IMR-90 (cell line): ENCODE measurements at regions not wholly inside any gene's neighbourhood (a gene's known extent, or its start where the extent isn't known, plus 50 kb on each side); places are given as distances from the start of the nearest gene placed in this dataset.

Source experiments
- ATAC-seq: fragments of 200-7000 bp; cut with Tn5 transposase; 2 replicates; pipeline ENCODE4 v1.9.1; 2020; ENCODE audit warnings: low read depth, mild to moderate bottlenecking, moderate library complexity
- BruUV-seq: library from RNA; stranded (reverse); fragments of 400-500 nt; replicated peaks from 2 replicates; lab custom pipeline; 2021; lab: Mats Ljungman, UMichigan
- CTCF ChIA-PET: fragments of 300-600 bp; formaldehyde crosslinking; extraction: SDS; loops from one replicate; lab custom pipeline; 2021; ENCODE audit warnings: antibody characterized with exemption; lab: Yijun Ruan, JAX
- POLR2A ChIA-PET: fragments of 300-600 bp; sonication (Branson Sonifier 250); formaldehyde crosslinking; loops from one replicate; lab custom pipeline; 2022; ENCODE audit warnings: antibody characterized with exemption; ENCODE audit not compliant: unreplicated experiment; lab: Charles Lee
- DNase-seq: peaks from one replicate; pipeline ENCODE4 v3.0.0; 2013
- H2AFZ ChIP-seq: replicated peaks from 2 replicates; pipeline ENCODE3; 2013; ENCODE audit warnings: low read length, mild to moderate bottlenecking; ENCODE audit not compliant: poor library complexity
- H2AK5ac ChIP-seq: 2 replicates; pipeline ENCODE4 v1.6.1; 2013; ENCODE audit warnings: low read depth, low read length, inconsistent platforms
- H2AK9ac ChIP-seq: replicated peaks from 2 replicates; pipeline ENCODE3; 2013; ENCODE audit warnings: mild to moderate bottlenecking, low read depth, low read length, moderate library complexity; ENCODE audit not compliant: poor library complexity
- H2BK120ac ChIP-seq: 2 replicates; pipeline ENCODE4 v1.6.1; 2013; ENCODE audit warnings: low read depth, low read length, inconsistent platforms
- H2BK15ac ChIP-seq: 3 replicates; pipeline ENCODE4 v1.6.1; 2013; ENCODE audit warnings: low read depth, low read length, inconsistent platforms
- H2BK20ac ChIP-seq: 2 replicates; pipeline ENCODE4 v1.6.1; 2013; ENCODE audit warnings: low read depth, mild to moderate bottlenecking, inconsistent platforms, low read length, moderate library complexity
- H2BK5ac ChIP-seq: 2 replicates; pipeline ENCODE4 v1.6.1; 2013; ENCODE audit warnings: mild to moderate bottlenecking, low read depth, low read length, inconsistent platforms; ENCODE audit not compliant: poor library complexity, severe bottlenecking
- H3K14ac ChIP-seq: replicated peaks from 2 replicates; pipeline ENCODE4 v1.6.1; 2013; ENCODE audit warnings: low read depth, low read length, inconsistent platforms
- H3K18ac ChIP-seq: 2 replicates; pipeline ENCODE4 v1.6.1; 2013; ENCODE audit warnings: low read depth, low read length, control low read depth
- H3K23ac ChIP-seq: 2 replicates; pipeline ENCODE4 v1.6.1; 2013; ENCODE audit warnings: low read depth, low read length, inconsistent platforms
- H3K27ac ChIP-seq: 2 replicates; pipeline ENCODE4 v1.5.1; 2013; ENCODE audit warnings: mild to moderate bottlenecking, control low read depth, low read length; ENCODE audit not compliant: insufficient read depth
- H3K27me3 ChIP-seq: 2 replicates; pipeline ENCODE4 v1.6.1; 2013; ENCODE audit warnings: low read length; ENCODE audit not compliant: control insufficient read depth, insufficient read depth
- H3K36me3 ChIP-seq: 2 replicates; pipeline ENCODE4 v1.6.1; 2013; ENCODE audit warnings: low read length, mixed read lengths; ENCODE audit not compliant: control insufficient read depth, insufficient read depth
- H3K4ac ChIP-seq: 2 replicates; pipeline ENCODE4 v1.6.1; 2013; ENCODE audit warnings: low read depth, low read length, inconsistent platforms
- H3K4me1 ChIP-seq: 2 replicates; pipeline ENCODE4 v1.6.1; 2013; ENCODE audit warnings: low read length, mixed read lengths; ENCODE audit not compliant: control insufficient read depth, insufficient read depth
- H3K4me2 ChIP-seq: 2 replicates; pipeline ENCODE4 v1.6.1; 2013; ENCODE audit warnings: low read depth, mild to moderate bottlenecking, control low read depth, low read length, moderate library complexity
- H3K4me3 ChIP-seq: 2 replicates; pipeline ENCODE4 v1.5.1; 2013; ENCODE audit warnings: low read depth, mild to moderate bottlenecking, control low read depth, low read length, moderate library complexity; ENCODE audit not compliant: insufficient read depth
- H3K56ac ChIP-seq: 2 replicates; pipeline ENCODE4 v1.6.1; 2013; ENCODE audit warnings: low read length, inconsistent platforms; ENCODE audit not compliant: insufficient read depth; ENCODE audit errors: extremely low read depth
- H3K79me1 ChIP-seq, 2 experiments: 2 replicates each; pipeline ENCODE4 v1.6.1; 2013; ENCODE audit warnings: low read length in 2 of 2, inconsistent platforms in 1 of 2, low read depth in 1 of 2
- H3K9ac ChIP-seq: 2 replicates; pipeline ENCODE4 v1.6.1; 2013; ENCODE audit warnings: low read depth, low read length, control low read depth
- H3K9me1 ChIP-seq: 2 replicates; pipeline ENCODE4 v1.6.1; 2013; ENCODE audit warnings: low read length, inconsistent platforms; ENCODE audit not compliant: insufficient read depth
- H3K9me3 ChIP-seq: 2 replicates; pipeline ENCODE4 v1.6.1; 2013; ENCODE audit warnings: low read length; ENCODE audit not compliant: control insufficient read depth, insufficient read depth
- H4K20me1 ChIP-seq: 2 replicates; pipeline ENCODE4 v1.6.1; 2013; ENCODE audit warnings: low read length, inconsistent platforms; ENCODE audit not compliant: insufficient read depth
- H4K5ac ChIP-seq: 2 replicates; pipeline ENCODE4 v1.6.1; 2013; ENCODE audit warnings: mild to moderate bottlenecking, low read depth, low read length, control low read depth
- H4K8ac ChIP-seq, 2 experiments: 2 replicates each; pipeline ENCODE4 v1.6.1; 2013; ENCODE audit warnings: low read depth in 2 of 2, low read length in 2 of 2, control low read depth in 1 of 2, inconsistent platforms in 1 of 2
- H4K91ac ChIP-seq: 2 replicates; pipeline ENCODE4 v1.6.1; 2013; ENCODE audit warnings: low read depth, low read length, inconsistent platforms; ENCODE audit not compliant: insufficient read depth
- CHD1 ChIP-seq: IDR thresholded peaks from 2 replicates; pipeline ENCODE4 v1.6.1; 2012; ENCODE audit warnings: low read depth, low read length, improper control_type of control experiment
- MAFK ChIP-seq: IDR thresholded peaks from 2 replicates; pipeline ENCODE4 v1.6.1; 2012; ENCODE audit warnings: low read depth, low read length, improper control_type of control experiment
- RCOR1 ChIP-seq: IDR thresholded peaks from 2 replicates; pipeline ENCODE4 v1.6.1; 2012; ENCODE audit warnings: mild to moderate bottlenecking, low read length, improper control_type of control experiment; ENCODE audit not compliant: insufficient replicate concordance
- WGBS, 2 experiments: methylation state at CpG; one replicate each; pipeline versions ENCODE4 v1.1.5 to v1.1.7; 2013; ENCODE audit warnings: missing lambda C conversion rate in 2 of 2; ENCODE audit not compliant: insufficient read length in 1 of 2; ENCODE audit errors: extremely low coverage in 2 of 2; 5-methylcytosine and 5-hydroxymethylcytosine counted together
- dilution Hi-C: fragments of 300-500 bp; cut with HindIII; formaldehyde crosslinking; loops from one replicate; pipeline ENCODE4 v1.14.3; 2018; ENCODE audit warnings: low sequenced_read_pairs; ENCODE audit not compliant: unreplicated experiment
- in situ Hi-C: fragments of 300-500 bp; cut with MboI; formaldehyde crosslinking; loops from 3 replicates; pipeline ENCODE4 v1.14.3; 2019; ENCODE audit warnings: low sequenced_read_pairs, inconsistent platforms, mixed read lengths
- intact Hi-C: fragments of 100-400 bp; cut with micrococcal nuclease; formaldehyde crosslinking; loops from 2 replicates; pipeline ENCODE4 v1.10.0; 2022

- ChIA-PET POLR2A (no interaction called here), CTCF (no interaction called here)
- in situ Hi-C loops (loop anchor here (10.0 to 25.0 kb wide), 2 partner anchors 435 to 837 kb away; no protein-coding TSS in a partner anchor), intact Hi-C loops (no loop called here), dilution Hi-C loops (no loop called here)
- DNase-seq (no peak), ATAC-seq (no peak)
- TF ChIP-seq RCOR1 (no peak), MAFK (no peak), CHD1 (no peak)
- H3K4me3 ChIP-seq = no peak overlapping the region
- no peak overlapping the region for H2BK120ac ChIP-seq
- H3K4ac ChIP-seq = no peak overlapping the region
- peaks cover 13% of the 10 kb centered on the region for H4K20me1 ChIP-seq
- no peak overlapping the region for H3K18ac ChIP-seq
- peaks cover 3% of the 10 kb centered on the region for H3K4me1 ChIP-seq
- H3K79me1 ChIP-seq = peaks cover 9 to 32% of the 10 kb centered on the region in 2 experiments
- H3K9me1 ChIP-seq = peaks cover 3% of the 10 kb centered on the region
- H3K14ac ChIP-seq = no peak overlapping the region
- H2BK5ac ChIP-seq = no peak overlapping the region
- H3K23ac ChIP-seq = no peak overlapping the region
- peaks cover 3% of the 10 kb centered on the region; the same call in 1 of the 2 replicates for H3K36me3 ChIP-seq
- no peaks in the 10 kb centered on the region for H3K9me3 ChIP-seq
- no peaks in the 10 kb centered on the region for H3K27me3 ChIP-seq
- H2AK9ac ChIP-seq = no peak overlapping the region
- H2AFZ ChIP-seq = no peak overlapping the region
- no TSS peak for BruUV-seq
- no peak overlapping the region for H3K27ac ChIP-seq
- H4K5ac ChIP-seq = no peak overlapping the region
- H4K91ac ChIP-seq = no peak overlapping the region
- no peak overlapping the region for H2AK5ac ChIP-seq
- H4K8ac ChIP-seq = no peak overlapping the region
- no peak overlapping the region for H3K56ac ChIP-seq
- no peak overlapping the region for H3K4me2 ChIP-seq
- no peak overlapping the region for H2BK20ac ChIP-seq
- H3K9ac ChIP-seq = no peak overlapping the region
- WGBS, 2 experiments = 85% methylated on average over 3 of the region's 5 CpGs; no CpG with 5 or more reads in 1 of the 2 experiments
- no peak overlapping the region for H2BK15ac ChIP-seq
Observed at GRCh38 chr14:100400115-100400514, 77.0 kb downstream of the SLC25A47 start.
